OCI-LY3 (cell line): ENCODE measurements at regions not wholly inside any gene's neighbourhood (a gene's known extent, or its start where the extent isn't known, plus 50 kb on each side); places are given as distances from the start of the nearest gene placed in this dataset.

ENCODE experiments used
- CTCF ChIP-seq: fragments of 200-600, 300-600 bp; sonication (generic); IDR thresholded peaks from 2 replicates; pipeline ENCODE4 v1.5.1; 2014; ENCODE audit warnings: antibody characterized with exemption, low read length, low read depth
- EZH2phosphoT487 ChIP-seq: fragments of 200-600 bp; shearing (Covaris generic); IDR thresholded peaks from 2 replicates; pipeline ENCODE4 v1.6.1; 2018; ENCODE audit warnings: antibody characterized with exemption, mixed run types, low read depth

- TF ChIP-seq CTCF (no peak), EZH2phosphoT487 (no peak)
These were observed 136.1 kb downstream of the TMEM132E start for GRCh38 chr17:34715504-34715903.
